NB4 (cell line): ENCODE measurements at regions not wholly inside any gene's neighbourhood (a gene's known extent, or its start where the extent isn't known, plus 50 kb on each side); places are given as distances from the start of the nearest gene placed in this dataset.

Source experiments
- DNase-seq: peaks from one replicate; pipeline ENCODE4 v3.0.0; 2010; ENCODE audit warnings: low read depth
- H3K4me3 ChIP-seq: one replicate; pipeline ENCODE4 v1.5.1; 2011; ENCODE audit warnings: mild to moderate bottlenecking, low read depth, low read length, moderate library complexity
- MAX ChIP-seq: IDR thresholded peaks from 2 replicates; pipeline ENCODE4 v1.6.1; 2011; ENCODE audit warnings: low read depth, low read length
- MYC ChIP-seq: IDR thresholded peaks from 2 replicates; pipeline ENCODE4 v1.6.1; 2011; ENCODE audit warnings: low read depth, low read length
- POLR2A ChIP-seq: IDR thresholded peaks from 2 replicates; pipeline ENCODE4 v1.6.1; 2011; ENCODE audit warnings: mild to moderate bottlenecking; ENCODE audit not compliant: insufficient read length; ENCODE audit errors: extremely low read depth
- TF ChIP-seq, protein P1 (sequence below): IDR thresholded peaks from one replicate; pipeline ENCODE4 v1.5.1; 2012; ENCODE audit warnings: low read depth, low read length

DNA sequence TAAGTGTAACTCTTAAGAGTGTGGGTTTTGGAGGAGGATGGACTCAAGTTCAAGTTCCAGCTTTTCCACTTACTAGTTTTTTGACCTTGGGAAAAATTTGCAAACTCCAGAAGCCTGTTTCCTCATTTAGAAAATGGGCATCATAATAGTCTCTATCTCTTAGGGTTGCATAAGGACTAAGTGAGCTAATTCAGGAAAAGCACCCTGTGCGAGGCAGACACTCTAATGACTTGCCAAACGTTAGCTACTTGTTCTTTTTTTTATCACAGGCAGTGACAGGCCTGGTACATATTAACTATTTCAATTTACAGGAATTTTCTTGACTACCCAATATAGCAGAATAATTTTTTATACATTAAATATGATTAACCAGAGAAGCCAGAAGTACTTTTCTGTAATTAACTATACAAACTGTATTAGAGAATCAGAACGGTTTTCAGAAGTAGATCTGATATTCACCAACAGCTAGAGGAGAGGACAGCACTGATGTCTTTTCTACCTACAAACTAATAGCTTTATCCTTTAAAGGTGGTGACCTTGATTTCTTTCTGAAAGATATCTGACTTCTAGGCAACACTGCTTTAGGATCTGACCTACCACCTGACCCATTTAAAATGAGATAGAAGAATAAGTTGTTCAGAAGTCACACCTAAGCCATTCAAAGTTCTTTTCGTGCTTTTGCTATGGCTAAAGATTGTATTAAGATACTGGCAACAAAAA, 139.6 kb upstream of the HAND2 start:
- no peak overlapping the region for H3K4me3 ChIP-seq
- DNase-seq, result no peak
- TF ChIP-seq MYC (no peak), POLR2A (no peak), MAX (no peak)
- TF ChIP-seq, protein P1, sequence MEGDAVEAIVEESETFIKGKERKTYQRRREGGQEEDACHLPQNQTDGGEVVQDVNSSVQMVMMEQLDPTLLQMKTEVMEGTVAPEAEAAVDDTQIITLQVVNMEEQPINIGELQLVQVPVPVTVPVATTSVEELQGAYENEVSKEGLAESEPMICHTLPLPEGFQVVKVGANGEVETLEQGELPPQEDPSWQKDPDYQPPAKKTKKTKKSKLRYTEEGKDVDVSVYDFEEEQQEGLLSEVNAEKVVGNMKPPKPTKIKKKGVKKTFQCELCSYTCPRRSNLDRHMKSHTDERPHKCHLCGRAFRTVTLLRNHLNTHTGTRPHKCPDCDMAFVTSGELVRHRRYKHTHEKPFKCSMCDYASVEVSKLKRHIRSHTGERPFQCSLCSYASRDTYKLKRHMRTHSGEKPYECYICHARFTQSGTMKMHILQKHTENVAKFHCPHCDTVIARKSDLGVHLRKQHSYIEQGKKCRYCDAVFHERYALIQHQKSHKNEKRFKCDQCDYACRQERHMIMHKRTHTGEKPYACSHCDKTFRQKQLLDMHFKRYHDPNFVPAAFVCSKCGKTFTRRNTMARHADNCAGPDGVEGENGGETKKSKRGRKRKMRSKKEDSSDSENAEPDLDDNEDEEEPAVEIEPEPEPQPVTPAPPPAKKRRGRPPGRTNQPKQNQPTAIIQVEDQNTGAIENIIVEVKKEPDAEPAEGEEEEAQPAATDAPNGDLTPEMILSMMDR, result no peak

GRCh38 chr4:173661001-173661400, 131.0 kb upstream of the HAND2 start:
- H3K4me3 ChIP-seq, result no peak overlapping the region

DNA sequence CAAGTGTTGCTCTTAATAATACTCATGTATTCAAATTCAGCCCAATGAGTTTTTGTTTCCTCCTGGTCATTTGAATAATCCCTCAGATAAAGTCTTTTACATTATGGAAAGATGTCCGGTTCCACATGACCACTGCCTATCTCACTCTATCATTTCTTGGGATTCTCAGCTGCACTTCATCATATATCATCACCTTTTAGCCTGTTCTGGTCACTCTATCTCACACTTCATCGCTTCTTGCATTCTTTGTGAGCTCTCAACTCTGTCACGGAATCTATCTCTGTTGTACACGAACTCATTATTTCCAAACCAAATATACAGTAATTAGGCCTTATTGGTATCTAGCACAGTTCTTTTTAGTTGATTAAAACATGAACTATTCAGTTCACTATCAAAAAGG, 126.9 kb upstream of the HAND2 start:
- no peak for DNase-seq
- H3K4me3 ChIP-seq, result no peak overlapping the region
- TF ChIP-seq MYC (no peak), POLR2A (no peak), MAX (no peak)
- TF ChIP-seq, protein P1, result no peak

More at GRCh38 chr4:173661001-173661400, 131.0 kb upstream of the HAND2 start:
- TF ChIP-seq MAX (no peak), POLR2A (no peak), MYC (no peak)
- TF ChIP-seq, protein P1, result no peak
- DNase-seq, result no peak

DNA sequence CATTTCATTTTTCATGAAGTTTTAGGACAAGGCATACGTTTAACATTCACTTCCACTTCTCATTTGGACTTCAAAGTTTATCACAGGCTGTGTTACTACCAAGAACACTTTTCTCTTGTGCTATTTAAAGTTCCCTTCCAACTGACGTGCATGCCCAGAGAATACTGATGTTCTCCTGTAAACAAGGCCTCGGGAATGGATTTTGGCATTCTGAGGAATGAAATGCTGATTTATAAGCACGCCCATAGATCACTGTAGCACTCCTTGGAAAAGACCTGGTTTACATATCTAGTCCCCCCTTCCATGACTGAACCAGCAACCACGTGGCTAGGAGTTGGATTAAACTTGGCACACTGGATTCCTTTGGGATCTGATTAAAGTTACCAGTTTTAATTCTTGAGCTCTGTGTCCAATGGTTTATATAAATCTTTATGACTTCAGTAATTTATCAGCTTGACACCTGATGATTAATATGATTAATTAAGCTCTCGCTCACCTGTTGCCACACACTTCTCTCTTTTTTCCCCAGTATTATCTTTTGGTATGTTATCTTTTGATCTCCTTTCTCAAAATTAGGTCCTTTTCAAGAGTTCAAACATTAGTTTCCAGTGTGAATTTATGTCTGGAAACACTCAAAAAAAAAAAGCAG, 122.4 kb upstream of the HAND2 start:
- H3K4me3 ChIP-seq, result no peak overlapping the region
- TF ChIP-seq MAX, result no peak
- TF ChIP-seq, protein P1, result no peak
- TF ChIP-seq POLR2A, result no peak
- TF ChIP-seq MYC, result no peak
- no peak for DNase-seq

DNA sequence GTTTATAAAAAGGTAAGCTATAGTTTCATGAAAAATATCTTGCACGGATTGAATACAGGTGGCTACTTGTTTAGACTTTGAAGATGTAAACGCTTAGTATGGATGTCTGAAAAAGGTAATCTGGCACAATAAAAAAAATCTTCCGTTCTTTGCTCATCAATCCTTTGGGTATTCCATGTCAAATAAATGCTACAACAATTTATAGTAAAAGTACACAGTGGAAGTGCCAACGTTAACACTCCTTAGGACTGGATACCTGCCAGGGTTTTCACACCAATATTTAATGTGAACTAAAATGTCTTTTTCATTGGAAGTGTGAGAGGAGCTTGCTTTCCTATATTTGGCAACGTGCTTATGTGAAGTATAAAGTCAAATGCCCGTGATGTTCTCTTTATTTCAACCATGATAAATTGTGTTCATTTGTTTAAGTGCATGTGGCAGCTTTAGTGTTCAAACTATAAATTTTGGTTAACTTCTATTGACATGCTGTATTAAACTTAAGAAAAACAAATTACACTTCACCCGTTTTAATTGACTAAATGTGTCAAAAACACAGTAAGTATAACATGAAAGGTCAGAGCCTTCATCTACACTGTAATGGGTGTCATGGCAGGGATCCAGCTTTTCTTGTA, 121.7 kb upstream of the HAND2 start:
- no peak for DNase-seq
- TF ChIP-seq, protein P1, result no peak
- TF ChIP-seq MYC, result no peak
- no peak for TF ChIP-seq MAX
- TF ChIP-seq POLR2A, result no peak
- no peak overlapping the region for H3K4me3 ChIP-seq
